Spleen (tissue), 11 donors: ENCODE measurements at regions not wholly inside any gene's neighbourhood (a gene's known extent, or its start where the extent isn't known, plus 50 kb on each side); places are given as distances from the start of the nearest gene placed in this dataset.

Experiments used
- DNase-seq: peaks from one replicate; pipeline ENCODE4 v3.0.0-alpha.2; 2020
- H3K27ac ChIP-seq, 8 donors: fragments of 200-600 bp; sonication (generic) in 7 of 8; 1 replicate in 4 of 8; 2 replicates in 4 of 8; pipeline versions ENCODE4 v1.5.0 to v1.8.0; 2016 to 2021; ENCODE audit warnings: inconsistent platforms in 4 of 8, mild to moderate bottlenecking in 4 of 8, moderate library complexity in 1 of 8
- H3K27me3 ChIP-seq, 7 donors: fragments of 200-600 bp; sonication (generic) in 6 of 7; replicated peaks in 1 of 7; 1 replicate in 4 of 7; 2 replicates in 3 of 7; pipeline versions ENCODE4 v1.5.0 to v1.8.0; 2016 to 2021; ENCODE audit warnings: inconsistent platforms in 3 of 7, mild to moderate bottlenecking in 1 of 7
- H3K36me3 ChIP-seq, 6 donors: fragments of 200-600 bp; sonication (generic) in 5 of 6; 1 replicate in 4 of 6; 2 replicates in 2 of 6; pipeline versions ENCODE4 v1.5.0 to v1.8.0; 2016 to 2021; ENCODE audit warnings: inconsistent platforms in 2 of 6
- H3K4me1 ChIP-seq, 6 donors: fragments of 200-600 bp; sonication (generic) in 5 of 6; 1 replicate in 3 of 6; 2 replicates in 3 of 6; pipeline versions ENCODE4 v1.5.0 to v1.8.0; 2016 to 2021; ENCODE audit warnings: inconsistent platforms in 3 of 6
- H3K4me3 ChIP-seq, 8 donors: fragments of 200-600 bp; sonication (generic) in 7 of 8; 1 replicate in 4 of 8; 2 replicates in 4 of 8; pipeline versions ENCODE4 v1.5.0 to v1.8.0; 2016 to 2021; ENCODE audit warnings: inconsistent platforms in 4 of 8, mild to moderate bottlenecking in 4 of 8, moderate library complexity in 2 of 8
- H3K9me3 ChIP-seq, 8 donors: fragments of 200-600 bp; sonication (generic) in 7 of 8; 1 replicate in 4 of 8; 2 replicates in 4 of 8; pipeline versions ENCODE4 v1.5.0 to v1.8.0; 2016 to 2021; ENCODE audit warnings: inconsistent platforms in 4 of 8
- POLR2A ChIP-seq, 3 donors: fragments of 450-650 bp; IDR thresholded peaks; one replicate each; pipeline ENCODE4 v1.5.1; 2017; ENCODE audit warnings: antibody characterized with exemption in 3 of 3, mild to moderate bottlenecking in 1 of 3
- POLR2AphosphoS5 ChIP-seq, 3 donors: sonication (generic); formaldehyde crosslinking; IDR thresholded peaks; one replicate each; pipeline ENCODE4 v1.5.1; 2017; ENCODE audit warnings: antibody characterized with exemption in 3 of 3
- WGBS, 5 donors: extraction: QIAGEN DNeasy Blood & Tissue Kit in 3 of 5; methylation state at CpG; one replicate each; pipeline versions ENCODE4 v1.1.5 to v1.1.7; 2013 to 2018; 5-methylcytosine and 5-hydroxymethylcytosine counted together
- intact Hi-C: fragments of 100-400 bp; cut with DNase I; formaldehyde crosslinking; loops from one replicate; pipeline ENCODE4 v1.15.0; 2023; ENCODE audit warnings: low total_unique reads
- TF ChIP-seq, protein P1 (sequence below), 11 experiments: fragments of 200-600 bp in 7 of 11; fragments of 450-650 bp in 4 of 11; sonication (generic) in 4 of 11; IDR thresholded peaks in 8 of 11; conservative IDR thresholded peaks in 3 of 11; 1 replicate in 7 of 11; 2 replicates in 4 of 11; pipeline versions ENCODE4 v1.4.0 to v1.8.0; 2016 to 2021; ENCODE audit warnings: antibody characterized with exemption in 11 of 11, inconsistent platforms in 4 of 11, mild to moderate bottlenecking in 1 of 11
- donor health status: healthy with polysubstance abuse.
- donor health status: DM: no; HTN: no; CAD: no; lungs with moderate emphysema.
- donor health status: DM: no; HTN: no; CAD: no.
- donor health status: Bipolar disorder and iron deficiency.
- donor health status: healthy.
- donor health status: DM: no; HTN: no; CAD: no.
- donor health status: DM: yes; HTN: yes; CAD: no.

DNA sequence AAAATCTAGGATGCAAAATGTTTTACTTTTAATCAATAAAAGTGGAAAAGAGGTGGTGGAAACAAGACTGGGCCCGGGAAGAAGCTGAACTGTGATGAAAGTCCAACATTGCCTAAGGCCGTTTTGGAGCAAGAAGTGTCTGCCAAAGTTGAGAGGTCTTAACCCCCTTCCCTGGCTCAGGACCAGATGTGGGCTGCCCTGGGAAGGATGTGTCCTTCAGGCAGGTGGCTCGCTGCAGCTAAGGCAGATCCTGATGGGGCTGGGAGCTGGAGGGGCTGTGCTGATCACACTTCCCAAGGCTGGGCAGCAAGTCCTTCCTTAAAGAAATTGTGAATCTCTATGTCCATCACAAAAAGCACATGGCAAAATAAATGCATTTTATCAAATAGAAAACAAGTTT is 581.6 kb downstream of the GALC start:
- TF ChIP-seq, protein P1, sequence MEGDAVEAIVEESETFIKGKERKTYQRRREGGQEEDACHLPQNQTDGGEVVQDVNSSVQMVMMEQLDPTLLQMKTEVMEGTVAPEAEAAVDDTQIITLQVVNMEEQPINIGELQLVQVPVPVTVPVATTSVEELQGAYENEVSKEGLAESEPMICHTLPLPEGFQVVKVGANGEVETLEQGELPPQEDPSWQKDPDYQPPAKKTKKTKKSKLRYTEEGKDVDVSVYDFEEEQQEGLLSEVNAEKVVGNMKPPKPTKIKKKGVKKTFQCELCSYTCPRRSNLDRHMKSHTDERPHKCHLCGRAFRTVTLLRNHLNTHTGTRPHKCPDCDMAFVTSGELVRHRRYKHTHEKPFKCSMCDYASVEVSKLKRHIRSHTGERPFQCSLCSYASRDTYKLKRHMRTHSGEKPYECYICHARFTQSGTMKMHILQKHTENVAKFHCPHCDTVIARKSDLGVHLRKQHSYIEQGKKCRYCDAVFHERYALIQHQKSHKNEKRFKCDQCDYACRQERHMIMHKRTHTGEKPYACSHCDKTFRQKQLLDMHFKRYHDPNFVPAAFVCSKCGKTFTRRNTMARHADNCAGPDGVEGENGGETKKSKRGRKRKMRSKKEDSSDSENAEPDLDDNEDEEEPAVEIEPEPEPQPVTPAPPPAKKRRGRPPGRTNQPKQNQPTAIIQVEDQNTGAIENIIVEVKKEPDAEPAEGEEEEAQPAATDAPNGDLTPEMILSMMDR (IDR thresholded peaks at IDR 0.05 in 8 of 11, conservative IDR thresholded peaks at IDR 0.05 in 3 of 11): no peak
- TF ChIP-seq POLR2AphosphoS5 (IDR thresholded peaks at IDR 0.05) (no peak), POLR2A (IDR thresholded peaks at IDR 0.05) (no peak)
- WGBS, 5 donors: 60 to 77% (median 65%) methylated on average over 3 of the region's 3 CpGs
- peak; percentile 49 for DNase-seq
- no peaks in the 10 kb centered on the region for H3K27me3 ChIP-seq
- peaks cover 0 to 8% (median 3%) of the 10 kb centered on the region in 8 donors for H3K9me3 ChIP-seq
- no peak overlapping the region for H3K27ac ChIP-seq
- H3K4me3 ChIP-seq: no peak overlapping the region
- intact Hi-C loops: no loop called here
- no peaks in the 10 kb centered on the region for H3K4me1 ChIP-seq
- H3K36me3 ChIP-seq: no peaks in the 10 kb centered on the region

DNA sequence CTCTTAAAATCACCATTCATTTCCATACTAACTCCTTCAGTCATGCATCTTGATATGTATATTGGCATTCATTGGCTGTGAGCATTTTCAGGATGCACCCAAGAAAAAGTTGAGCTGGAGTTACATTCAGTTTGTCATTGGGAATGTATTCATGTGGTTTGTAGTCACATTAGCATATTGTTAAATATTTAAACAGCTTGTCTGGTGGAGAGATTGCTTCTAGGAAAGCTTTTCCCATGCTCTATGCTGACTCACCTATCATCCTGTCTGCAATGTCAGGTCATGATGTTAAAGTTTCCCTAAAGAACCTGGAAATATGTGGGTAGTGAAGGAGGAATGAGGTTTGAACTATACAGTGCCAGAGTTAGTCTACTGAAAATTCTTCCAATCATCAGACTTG is 583.6 kb downstream of the GALC start:
- Histone ChIP-seq H3K4me1 (no peaks in the 10 kb centered on the region), H3K27me3 (no peaks in the 10 kb centered on the region), H3K9me3 (peaks cover 0 to 8% (median 2%) of the 10 kb centered on the region in 8 donors), H3K27ac (no peak overlapping the region), H3K36me3 (no peaks in the 10 kb centered on the region), H3K4me3 (no peak overlapping the region)
- intact Hi-C loops: no loop called here
- TF ChIP-seq, protein P1 (IDR thresholded peaks at IDR 0.05 in 8 of 11, conservative IDR thresholded peaks at IDR 0.05 in 3 of 11): no peak
- no peak for TF ChIP-seq POLR2A (IDR thresholded peaks at IDR 0.05)
- TF ChIP-seq POLR2AphosphoS5 (IDR thresholded peaks at IDR 0.05): no peak
- no peak for DNase-seq

DNA sequence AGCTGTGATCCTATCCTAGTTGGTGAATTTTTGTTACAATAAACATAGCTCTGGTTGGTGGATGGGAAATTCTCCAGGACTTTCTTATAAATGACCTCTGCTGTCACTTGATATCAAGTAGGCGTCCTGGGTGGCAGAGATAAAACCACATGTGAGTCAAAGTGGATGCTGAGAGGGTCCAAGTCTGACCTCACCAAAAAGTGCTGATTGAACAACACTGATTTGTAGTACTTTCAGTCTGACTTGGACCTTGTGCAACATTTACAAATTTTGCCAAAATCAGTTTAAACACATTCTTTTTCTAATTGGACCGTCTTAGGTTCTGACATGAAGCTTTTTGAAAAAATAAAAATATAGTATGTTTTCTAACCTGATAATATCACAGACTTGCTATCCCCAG is 585.6 kb downstream of the GALC start:
- no peak overlapping the region for H3K4me3 ChIP-seq
- no peaks in the 10 kb centered on the region for H3K36me3 ChIP-seq
- no peak overlapping the region for H3K27ac ChIP-seq
- intact Hi-C loops: no loop called here
- peaks cover 0 to 3% (median 0%) of the 10 kb centered on the region in 8 donors for H3K9me3 ChIP-seq
- no peak for DNase-seq
- no peaks in the 10 kb centered on the region for H3K4me1 ChIP-seq
- 67 to 78% (median 71%) methylated on average over 2 of the region's 2 CpGs for WGBS, 5 donors
- TF ChIP-seq, protein P1 (IDR thresholded peaks at IDR 0.05 in 8 of 11, conservative IDR thresholded peaks at IDR 0.05 in 3 of 11): no peak
- no peak for TF ChIP-seq POLR2A (IDR thresholded peaks at IDR 0.05)
- TF ChIP-seq POLR2AphosphoS5 (IDR thresholded peaks at IDR 0.05): no peak
- no peaks in the 10 kb centered on the region for H3K27me3 ChIP-seq

DNA sequence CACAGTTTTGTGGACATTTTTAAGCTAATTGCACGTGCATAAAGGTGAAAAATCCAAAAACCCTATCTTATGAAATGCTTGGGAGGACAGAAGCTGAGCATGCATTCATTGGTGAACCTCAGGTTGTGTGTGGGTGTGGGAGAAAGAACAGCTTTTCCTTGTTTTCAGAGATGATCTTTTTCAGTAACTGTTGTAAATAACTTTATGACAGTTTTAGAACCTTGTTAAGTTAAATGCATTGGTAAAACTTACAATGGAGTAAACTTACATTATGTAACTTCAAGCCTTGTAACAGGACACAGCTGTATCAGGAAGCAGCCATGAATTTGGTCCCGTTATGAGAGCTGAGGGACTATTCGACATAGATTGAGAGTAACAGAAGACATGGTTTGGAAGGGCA is 587.4 kb downstream of the GALC start:
- intact Hi-C loops: no loop called here
- TF ChIP-seq POLR2A (IDR thresholded peaks at IDR 0.05) (no peak), POLR2AphosphoS5 (IDR thresholded peaks at IDR 0.05) (no peak)
- TF ChIP-seq, protein P1 (IDR thresholded peaks at IDR 0.05 in 8 of 11, conservative IDR thresholded peaks at IDR 0.05 in 3 of 11): no peak
- Histone ChIP-seq H3K4me1 (no peaks in the 10 kb centered on the region), H3K9me3 (peaks cover 0 to 3% (median 0%) of the 10 kb centered on the region in 8 donors), H3K27me3 (no peaks in the 10 kb centered on the region), H3K36me3 (no peaks in the 10 kb centered on the region), H3K4me3 (no peak overlapping the region), H3K27ac (no peak overlapping the region)
- 38 to 55% (median 50%) methylated on average over 3 of the region's 3 CpGs for WGBS, 5 donors
- DNase-seq: no peak
